IPS-20b (cell line): ENCODE measurements at regions not wholly inside any gene's neighbourhood (a gene's known extent, or its start where the extent isn't known, plus 50 kb on each side); places are given as distances from the start of the nearest gene placed in this dataset.

ENCODE experiments used
- H3K27ac ChIP-seq: one replicate; pipeline ENCODE4 v1.5.1; 2013; ENCODE audit warnings: low read length
- H3K27me3 ChIP-seq: 2 replicates; pipeline ENCODE4 v1.6.1; 2013; ENCODE audit warnings: mild to moderate bottlenecking, low read length, inconsistent platforms; ENCODE audit not compliant: insufficient read depth
- H3K36me3 ChIP-seq: 2 replicates; pipeline ENCODE4 v1.6.1; 2013; ENCODE audit warnings: low read depth, mild to moderate bottlenecking, inconsistent platforms, low read length, moderate library complexity; ENCODE audit not compliant: insufficient read depth
- H3K4me1 ChIP-seq: 2 replicates; pipeline ENCODE4 v1.6.1; 2013; ENCODE audit warnings: mild to moderate bottlenecking, control low read depth, inconsistent platforms, low read length, moderate library complexity; ENCODE audit not compliant: insufficient read depth
- H3K4me3 ChIP-seq: 2 replicates; pipeline ENCODE4 v1.5.1; 2013; ENCODE audit warnings: mild to moderate bottlenecking, low read length, inconsistent platforms
- H3K9ac ChIP-seq: 2 replicates; pipeline ENCODE4 v1.6.1; 2013; ENCODE audit warnings: low read depth, mild to moderate bottlenecking, inconsistent platforms, low read length, moderate library complexity
- H3K9me3 ChIP-seq: 2 replicates; pipeline ENCODE4 v1.6.1; 2013; ENCODE audit warnings: mild to moderate bottlenecking, low read depth, low read length, inconsistent platforms; ENCODE audit not compliant: insufficient read depth

GRCh38 chr1:98018074-98018473, 97.2 kb upstream of the DPYD start:
- H3K4me1 ChIP-seq, result no peaks in the 10 kb centered on the region
- H3K36me3 ChIP-seq, result no peaks in the 10 kb centered on the region
- no peak overlapping the region for H3K27ac ChIP-seq
- no peaks in the 10 kb centered on the region for H3K9me3 ChIP-seq
- no peak overlapping the region for H3K4me3 ChIP-seq
- no peaks in the 10 kb centered on the region for H3K27me3 ChIP-seq
- no peak overlapping the region for H3K9ac ChIP-seq

GRCh38 chr1:98017184-98017583, 96.3 kb upstream of the DPYD start:
- no peaks in the 10 kb centered on the region for H3K9me3 ChIP-seq
- no peaks in the 10 kb centered on the region for H3K36me3 ChIP-seq
- no peaks in the 10 kb centered on the region for H3K27me3 ChIP-seq
- H3K9ac ChIP-seq, result no peak overlapping the region
- H3K4me1 ChIP-seq, result no peaks in the 10 kb centered on the region
- no peak overlapping the region for H3K4me3 ChIP-seq
- H3K27ac ChIP-seq, result no peak overlapping the region

GRCh38 chr1:98008373-98008772, 87.5 kb upstream of the DPYD start:
- no peak overlapping the region for H3K27ac ChIP-seq
- H3K9ac ChIP-seq, result no peak overlapping the region
- H3K4me1 ChIP-seq, result no peaks in the 10 kb centered on the region
- H3K9me3 ChIP-seq, result no peaks in the 10 kb centered on the region
- H3K27me3 ChIP-seq, result no peaks in the 10 kb centered on the region
- no peaks in the 10 kb centered on the region for H3K36me3 ChIP-seq
- H3K4me3 ChIP-seq, result no peak overlapping the region

GRCh38 chr1:98005326-98006010, 84.6 kb upstream of the DPYD start:
- Histone ChIP-seq H3K4me3 (no peak overlapping the region), H3K4me1 (peaks cover 5% of the 10 kb centered on the region; the same call in 1 of the 2 replicates), H3K9ac (no peak overlapping the region), H3K36me3 (no peaks in the 10 kb centered on the region), H3K9me3 (no peaks in the 10 kb centered on the region), H3K27ac (no peak overlapping the region), H3K27me3 (no peaks in the 10 kb centered on the region)

- Histone ChIP-seq H3K27me3 (no peaks in the 10 kb centered on the region), H3K9me3 (no peaks in the 10 kb centered on the region), H3K4me1 (peaks cover 5% of the 10 kb centered on the region; the same call in 1 of the 2 replicates), H3K36me3 (no peaks in the 10 kb centered on the region), H3K4me3 (no peak overlapping the region), H3K27ac (no peak overlapping the region), H3K9ac (no peak overlapping the region)
Observed at GRCh38 chr1:98003442-98003841, 82.6 kb upstream of the DPYD start.

GRCh38 chr1:98002288-98002687, 81.5 kb upstream of the DPYD start:
- H3K4me3 ChIP-seq, result peak overlapping the region; percentile 2; the same call in 1 of the 2 replicates
- H3K9me3 ChIP-seq, result no peaks in the 10 kb centered on the region
- H3K9ac ChIP-seq, result no peak overlapping the region
- no peak overlapping the region for H3K27ac ChIP-seq
- no peaks in the 10 kb centered on the region for H3K27me3 ChIP-seq
- no peaks in the 10 kb centered on the region for H3K36me3 ChIP-seq
- H3K4me1 ChIP-seq, result peaks cover 5% of the 10 kb centered on the region; the same call in 1 of the 2 replicates

GRCh38 chr1:98001764-98002163, 80.9 kb upstream of the DPYD start:
- Histone ChIP-seq H3K9me3 (no peaks in the 10 kb centered on the region), H3K4me3 (peak overlapping the region; percentile 2; the same call in 1 of the 2 replicates), H3K36me3 (no peaks in the 10 kb centered on the region), H3K27ac (no peak overlapping the region), H3K4me1 (peaks cover 5% of the 10 kb centered on the region; the same call in 1 of the 2 replicates), H3K9ac (no peak overlapping the region), H3K27me3 (no peaks in the 10 kb centered on the region)

GRCh38 chr1:97999320-97999719, 78.5 kb upstream of the DPYD start:
- Histone ChIP-seq H3K9me3 (no peaks in the 10 kb centered on the region), H3K9ac (no peak overlapping the region), H3K27ac (no peak overlapping the region), H3K4me3 (no peak overlapping the region), H3K27me3 (no peaks in the 10 kb centered on the region), H3K4me1 (peaks cover 5% of the 10 kb centered on the region; the same call in 1 of the 2 replicates), H3K36me3 (no peaks in the 10 kb centered on the region)

- Histone ChIP-seq H3K9me3 (no peaks in the 10 kb centered on the region), H3K4me3 (no peak overlapping the region), H3K27ac (no peak overlapping the region), H3K27me3 (no peaks in the 10 kb centered on the region), H3K9ac (no peak overlapping the region), H3K36me3 (no peaks in the 10 kb centered on the region), H3K4me1 (peaks cover under 1% of the 10 kb centered on the region; the same call in 1 of the 2 replicates)
Observed at GRCh38 chr1:97996880-97997279, 76.0 kb upstream of the DPYD start.

- H3K27ac ChIP-seq, result no peak overlapping the region
- H3K9ac ChIP-seq, result no peak overlapping the region
- no peak overlapping the region for H3K4me3 ChIP-seq
- no peaks in the 10 kb centered on the region for H3K9me3 ChIP-seq
- H3K27me3 ChIP-seq, result no peaks in the 10 kb centered on the region
- no peaks in the 10 kb centered on the region for H3K4me1 ChIP-seq
- H3K36me3 ChIP-seq, result no peaks in the 10 kb centered on the region
Observed at GRCh38 chr1:97989094-97989680, 68.4 kb upstream of the DPYD start.

- Histone ChIP-seq H3K36me3 (no peaks in the 10 kb centered on the region), H3K27ac (no peak overlapping the region), H3K4me1 (no peaks in the 10 kb centered on the region), H3K9me3 (no peaks in the 10 kb centered on the region), H3K9ac (no peak overlapping the region), H3K4me3 (no peak overlapping the region), H3K27me3 (no peaks in the 10 kb centered on the region)
Observed at GRCh38 chr1:97986041-97987005, 65.5 kb upstream of the DPYD start.
